ENCODE measurements at regions not wholly inside any gene's neighbourhood (a gene's known extent, or its start where the extent isn't known, plus 50 kb on each side); places are given as distances from the start of the nearest gene placed in this dataset.

DNA sequence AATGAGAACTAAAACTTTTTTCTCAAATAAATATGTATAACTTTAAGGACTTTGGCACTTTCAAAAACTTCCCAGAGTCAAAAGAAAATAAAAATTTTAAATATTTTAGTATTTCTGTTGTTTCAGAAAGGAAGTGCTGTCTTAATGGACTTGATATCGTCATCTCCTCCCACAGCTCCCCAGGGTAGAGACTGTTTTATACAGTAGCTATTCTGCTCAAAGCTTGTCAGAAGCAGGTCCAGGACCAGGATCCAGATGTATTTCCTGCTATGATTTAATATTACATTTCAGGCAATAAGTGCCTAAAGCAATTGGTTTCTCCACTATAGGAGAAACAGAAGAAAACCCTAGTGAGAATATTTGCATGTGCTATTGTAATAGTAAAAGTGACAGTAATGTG is 218.5 kb upstream of the G2E3 start:
- Histone ChIP-seq H3K9me3 (ENCODE audit: control insufficient read depth, low read depth, low read length) (no peaks in the 10 kb centered on the region), H3K9ac (ENCODE audit: extremely low read depth, insufficient read length, low read length) (no peak overlapping the region), H3K56ac (ENCODE audit: insufficient read length, low read depth, low read length) (no peak overlapping the region), H3K79me2 (ENCODE audit: insufficient read depth, low read length) (no peaks in the 10 kb centered on the region), H2BK20ac (ENCODE audit: low read depth, low read length, poor library complexity, severe bottlenecking) (no peak overlapping the region), H3K23ac (ENCODE audit: insufficient read length, low read depth, low read length) (no peak overlapping the region), H2AFZ (ENCODE audit: low read length) (no peak overlapping the region), H3K79me1 (ENCODE audit: insufficient read depth, low read depth, low read length, poor library complexity, severe bottlenecking) (no peaks in the 10 kb centered on the region), H4K20me1 (ENCODE audit: control insufficient read depth, insufficient read depth, insufficient read length) (no peaks in the 10 kb centered on the region), H3K18ac (ENCODE audit: insufficient read length, low read depth, low read length) (no peak overlapping the region), H2BK12ac (ENCODE audit: insufficient read length, low read depth, low read length) (no peak overlapping the region), H3K27ac (ENCODE audit: insufficient read length, low read depth, low read length) (no peak overlapping the region), H3K4me2 (ENCODE audit: insufficient read depth, insufficient read length, low read length) (no peak overlapping the region), H2BK15ac (ENCODE audit: low read depth, low read length) (no peak overlapping the region), H3K27me3 (ENCODE audit: insufficient read depth, low read length) (no peaks in the 10 kb centered on the region), H4K91ac (ENCODE audit: insufficient read length, low read depth, low read length) (no peak overlapping the region), H3K4ac (ENCODE audit: low read depth, low read length) (no peak overlapping the region), H3K4me1 (ENCODE audit: insufficient read depth, low read length) (no peaks in the 10 kb centered on the region), H2BK5ac (ENCODE audit: insufficient read length, low read length) (no peak overlapping the region), H4K5ac (ENCODE audit: insufficient read length, low read depth, low read length) (no peak overlapping the region), H2AK5ac (ENCODE audit: insufficient read length, low read length) (no peak overlapping the region), H2BK120ac (ENCODE audit: low read depth, low read length, poor library complexity, severe bottlenecking) (no peak overlapping the region), H3T11ph (ENCODE audit: low read length) (no peak overlapping the region), H3K23me2 (ENCODE audit: insufficient read length, low read depth, low read length, poor library complexity, severe bottlenecking) (no peaks in the 10 kb centered on the region), H4K8ac (replicated peaks; ENCODE audit: insufficient read length, low read depth, low read length) (no peak overlapping the region), H3K14ac (ENCODE audit: insufficient read depth, low read length) (no peak overlapping the region)
- Mint-ChIP-seq H3K27me3 (ENCODE audit: low read depth) (no peaks in the 10 kb centered on the region), H3K4me1 (no peaks in the 10 kb centered on the region), H3K4me3 (no peak overlapping the region), H3K27ac (no peak overlapping the region), H3K9me3 (no peaks in the 10 kb centered on the region; a peak in 1 of 5 replicates), H3K36me3 (ENCODE audit: insufficient read depth in 1 of 3, low read depth in 3 of 3) (no peaks in the 10 kb centered on the region)
- WGBS (ENCODE audit: extremely low coverage, insufficient read length, low lambda C conversion rate): no CpG with 5 or more reads among the region's 1 CpG
- TF ChIP-seq, protein P1, sequence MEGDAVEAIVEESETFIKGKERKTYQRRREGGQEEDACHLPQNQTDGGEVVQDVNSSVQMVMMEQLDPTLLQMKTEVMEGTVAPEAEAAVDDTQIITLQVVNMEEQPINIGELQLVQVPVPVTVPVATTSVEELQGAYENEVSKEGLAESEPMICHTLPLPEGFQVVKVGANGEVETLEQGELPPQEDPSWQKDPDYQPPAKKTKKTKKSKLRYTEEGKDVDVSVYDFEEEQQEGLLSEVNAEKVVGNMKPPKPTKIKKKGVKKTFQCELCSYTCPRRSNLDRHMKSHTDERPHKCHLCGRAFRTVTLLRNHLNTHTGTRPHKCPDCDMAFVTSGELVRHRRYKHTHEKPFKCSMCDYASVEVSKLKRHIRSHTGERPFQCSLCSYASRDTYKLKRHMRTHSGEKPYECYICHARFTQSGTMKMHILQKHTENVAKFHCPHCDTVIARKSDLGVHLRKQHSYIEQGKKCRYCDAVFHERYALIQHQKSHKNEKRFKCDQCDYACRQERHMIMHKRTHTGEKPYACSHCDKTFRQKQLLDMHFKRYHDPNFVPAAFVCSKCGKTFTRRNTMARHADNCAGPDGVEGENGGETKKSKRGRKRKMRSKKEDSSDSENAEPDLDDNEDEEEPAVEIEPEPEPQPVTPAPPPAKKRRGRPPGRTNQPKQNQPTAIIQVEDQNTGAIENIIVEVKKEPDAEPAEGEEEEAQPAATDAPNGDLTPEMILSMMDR (conservative IDR thresholded peaks at IDR 0.05): no peak
- DNase-seq: no peak

All from H9 (cell line).